HEK293 (cell line): ENCODE measurements at regions not wholly inside any gene's neighbourhood (a gene's known extent, or its start where the extent isn't known, plus 50 kb on each side); places are given as distances from the start of the nearest gene placed in this dataset.

Experiments
- CTCF ChIA-PET: fragments of 350-600 bp; formaldehyde crosslinking; extraction: SDS; loops from one replicate; lab custom pipeline; 2021; ENCODE audit warnings: antibody characterized with exemption; lab: Yijun Ruan, JAX
- POLR2A ChIA-PET: fragments of 300-600 bp; formaldehyde crosslinking; extraction: SDS; loops from one replicate; lab custom pipeline; 2020; ENCODE audit warnings: antibody characterized with exemption, inconsistent platforms; lab: Yijun Ruan, JAX
- H3K27ac ChIP-seq: fragments of 200-500 bp; sonication (Bioruptor generic); 2 replicates; pipeline ENCODE4 v1.5.1; 2014; ENCODE audit warnings: low read depth, low read length, control low read depth, inconsistent platforms; ENCODE audit errors: extremely low read depth
- H3K36me3 ChIP-seq, 2 experiments: fragments of 200-500 bp in 1 of 2; sonication (Bioruptor generic) in 1 of 2; 1 replicate in 1 of 2; 2 replicates in 1 of 2; pipeline ENCODE4 v1.5.1; 2014 to 2017; ENCODE audit warnings: inconsistent platforms in 2 of 2, low read length in 2 of 2; ENCODE audit not compliant: control insufficient read depth in 2 of 2, insufficient read depth in 1 of 2
- H3K4me1 ChIP-seq: fragments of 200-500 bp; sonication (Bioruptor generic); 2 replicates; pipeline ENCODE4 v1.5.1; 2014; ENCODE audit warnings: mild to moderate bottlenecking, low read length, inconsistent platforms; ENCODE audit not compliant: control insufficient read depth, insufficient read depth
- H3K4me3 ChIP-seq: 2 replicates; pipeline ENCODE4 v1.5.1; 2011; ENCODE audit warnings: low read depth, mild to moderate bottlenecking, control low read depth, low read length, moderate library complexity
- H3K9me3 ChIP-seq: fragments of 200-500 bp; sonication (Bioruptor generic); 2 replicates; pipeline ENCODE4 v1.5.1; 2014; ENCODE audit warnings: low read depth, low read length, inconsistent platforms; ENCODE audit not compliant: control insufficient read depth, insufficient read depth
- BCL11B ChIP-seq: fragments of 450-650 bp; formaldehyde crosslinking; IDR thresholded peaks from 2 replicates; pipeline ENCODE4 v1.5.1; 2016; ENCODE audit warnings: low read depth, missing biosample characterization, missing genetic modification characterization
- EGR2 ChIP-seq: fragments of 450-650 bp; formaldehyde crosslinking; IDR thresholded peaks from 2 replicates; pipeline ENCODE4 v1.5.1; 2016; ENCODE audit warnings: low read depth, missing biosample characterization, missing genetic modification characterization
- GLIS2 ChIP-seq: fragments of 450-650 bp; formaldehyde crosslinking; IDR thresholded peaks from 2 replicates; pipeline ENCODE4 v1.5.1; 2016; ENCODE audit warnings: missing biosample characterization, missing genetic modification characterization
- HIC1 ChIP-seq: fragments of 450-650 bp; formaldehyde crosslinking; IDR thresholded peaks from 2 replicates; pipeline ENCODE4 v1.5.1; 2016; ENCODE audit warnings: missing biosample characterization, missing genetic modification characterization
- RBAK ChIP-seq: fragments of 450-650 bp; formaldehyde crosslinking; IDR thresholded peaks from 2 replicates; pipeline ENCODE4 v1.5.1; 2016; ENCODE audit warnings: missing biosample characterization, missing genetic modification characterization
- ZBTB21 ChIP-seq: fragments of 450-650 bp; formaldehyde crosslinking; IDR thresholded peaks from 2 replicates; pipeline ENCODE4 v1.5.1; 2017; ENCODE audit warnings: missing biosample characterization, missing genetic modification characterization
- ZBTB8A ChIP-seq: fragments of 450-650 bp; formaldehyde crosslinking; IDR thresholded peaks from 2 replicates; pipeline ENCODE4 v1.5.1; 2016; ENCODE audit warnings: missing biosample characterization, missing genetic modification characterization
- ZFHX2 ChIP-seq: fragments of 450-650 bp; formaldehyde crosslinking; conservative IDR thresholded peaks from 2 replicates; pipeline ENCODE4 v1.5.1; 2016; ENCODE audit warnings: missing biosample characterization, missing genetic modification characterization
- ZNF311 ChIP-seq: fragments of 450-650 bp; formaldehyde crosslinking; IDR thresholded peaks from 2 replicates; pipeline ENCODE4 v1.5.1; 2017; ENCODE audit warnings: missing biosample characterization, missing genetic modification characterization, borderline replicate concordance
- ZNF354C ChIP-seq: fragments of 450-650 bp; formaldehyde crosslinking; IDR thresholded peaks from 2 replicates; pipeline ENCODE4 v1.5.1; 2016; ENCODE audit warnings: missing biosample characterization, missing genetic modification characterization, low read depth, borderline replicate concordance
- ZNF629 ChIP-seq: fragments of 450-650 bp; formaldehyde crosslinking; IDR thresholded peaks from 2 replicates; pipeline ENCODE4 v1.5.1; 2017; ENCODE audit warnings: missing biosample characterization, missing genetic modification characterization
- ZNF664 ChIP-seq: fragments of 450-650 bp; formaldehyde crosslinking; IDR thresholded peaks from 2 replicates; pipeline ENCODE4 v1.5.1; 2016; ENCODE audit warnings: missing biosample characterization, missing genetic modification characterization
- ZNF768 ChIP-seq: fragments of 450-650 bp; formaldehyde crosslinking; IDR thresholded peaks from 2 replicates; pipeline ENCODE4 v1.5.1; 2018; ENCODE audit warnings: missing biosample characterization, mild to moderate bottlenecking, missing genetic modification characterization
- TF ChIP-seq, protein P1 (sequence below): fragments of 450-650 bp; formaldehyde crosslinking; IDR thresholded peaks from 2 replicates; pipeline ENCODE4 v1.5.1; 2016; ENCODE audit warnings: missing biosample characterization, missing genetic modification characterization
- TF ChIP-seq, protein P2 (sequence below): fragments of 450-650 bp; formaldehyde crosslinking; IDR thresholded peaks from 2 replicates; pipeline ENCODE4 v1.5.1; 2016; ENCODE audit warnings: missing biosample characterization, missing genetic modification characterization
- TF ChIP-seq, protein P3 (sequence below): fragments of 450-650 bp; formaldehyde crosslinking; IDR thresholded peaks from 2 replicates; pipeline ENCODE4 v1.5.1; 2017; ENCODE audit warnings: missing biosample characterization, missing genetic modification characterization
- TF ChIP-seq, protein P4 (sequence below): fragments of 450-650 bp; formaldehyde crosslinking; IDR thresholded peaks from 2 replicates; pipeline ENCODE4 v1.5.1; 2016; ENCODE audit warnings: missing biosample characterization, missing genetic modification characterization

GRCh38 chr1:25017436-25018109 is 87.5 kb upstream of the RUNX3 start:
- ChIA-PET CTCF (interaction anchor here (1.1 kb wide), 1 partner anchor 20 kb away, joined by 5 read pairs; no protein-coding TSS in a partner anchor), POLR2A (no interaction called here)
- Histone ChIP-seq H3K27ac (no peak overlapping the region), H3K4me3 (no peak overlapping the region), H3K9me3 (no peaks in the 10 kb centered on the region), H3K4me1 (no peaks in the 10 kb centered on the region; the same call in 1 of the 2 replicates), H3K36me3 (no peaks in the 10 kb centered on the region)
- TF ChIP-seq EGR2 (peak; percentile 60), BCL11B (tag by site-specific recombination) (no peak), ZFHX2 (peak; percentile 63), ZNF629 (tag by site-specific recombination) (peak; percentile 71), ZBTB8A (tag by site-specific recombination) (no peak), ZBTB21 (tag by site-specific recombination) (no peak), ZNF354C (tag by site-specific recombination) (no peak), ZNF311 (no peak), RBAK (no peak), HIC1 (tag by site-specific recombination) (no peak)
- TF ChIP-seq, protein P1, sequence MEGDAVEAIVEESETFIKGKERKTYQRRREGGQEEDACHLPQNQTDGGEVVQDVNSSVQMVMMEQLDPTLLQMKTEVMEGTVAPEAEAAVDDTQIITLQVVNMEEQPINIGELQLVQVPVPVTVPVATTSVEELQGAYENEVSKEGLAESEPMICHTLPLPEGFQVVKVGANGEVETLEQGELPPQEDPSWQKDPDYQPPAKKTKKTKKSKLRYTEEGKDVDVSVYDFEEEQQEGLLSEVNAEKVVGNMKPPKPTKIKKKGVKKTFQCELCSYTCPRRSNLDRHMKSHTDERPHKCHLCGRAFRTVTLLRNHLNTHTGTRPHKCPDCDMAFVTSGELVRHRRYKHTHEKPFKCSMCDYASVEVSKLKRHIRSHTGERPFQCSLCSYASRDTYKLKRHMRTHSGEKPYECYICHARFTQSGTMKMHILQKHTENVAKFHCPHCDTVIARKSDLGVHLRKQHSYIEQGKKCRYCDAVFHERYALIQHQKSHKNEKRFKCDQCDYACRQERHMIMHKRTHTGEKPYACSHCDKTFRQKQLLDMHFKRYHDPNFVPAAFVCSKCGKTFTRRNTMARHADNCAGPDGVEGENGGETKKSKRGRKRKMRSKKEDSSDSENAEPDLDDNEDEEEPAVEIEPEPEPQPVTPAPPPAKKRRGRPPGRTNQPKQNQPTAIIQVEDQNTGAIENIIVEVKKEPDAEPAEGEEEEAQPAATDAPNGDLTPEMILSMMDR (tag by site-specific recombination), result 0 out of 2 replicates have a peak, but pooled peaks have one; percentile 6
- TF ChIP-seq, protein P2, sequence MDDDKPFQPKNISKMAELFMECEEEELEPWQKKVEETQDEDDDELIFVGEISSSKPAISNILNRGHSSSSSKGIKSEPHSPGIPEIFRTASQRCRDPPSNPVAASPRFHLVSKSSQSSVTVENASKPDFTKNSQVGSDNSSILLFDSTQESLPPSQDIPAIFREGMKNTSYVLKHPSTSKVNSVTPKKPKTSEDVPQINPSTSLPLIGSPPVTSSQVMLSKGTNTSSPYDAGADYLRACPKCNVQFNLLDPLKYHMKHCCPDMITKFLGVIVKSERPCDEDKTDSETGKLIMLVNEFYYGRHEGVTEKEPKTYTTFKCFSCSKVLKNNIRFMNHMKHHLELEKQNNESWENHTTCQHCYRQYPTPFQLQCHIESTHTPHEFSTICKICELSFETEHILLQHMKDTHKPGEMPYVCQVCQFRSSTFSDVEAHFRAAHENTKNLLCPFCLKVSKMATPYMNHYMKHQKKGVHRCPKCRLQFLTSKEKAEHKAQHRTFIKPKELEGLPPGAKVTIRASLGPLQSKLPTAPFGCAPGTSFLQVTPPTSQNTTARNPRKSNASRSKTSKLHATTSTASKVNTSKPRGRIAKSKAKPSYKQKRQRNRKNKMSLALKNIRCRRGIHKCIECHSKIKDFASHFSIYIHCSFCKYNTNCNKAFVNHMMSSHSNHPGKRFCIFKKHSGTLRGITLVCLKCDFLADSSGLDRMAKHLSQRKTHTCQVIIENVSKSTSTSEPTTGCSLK, result no peak
- TF ChIP-seq, protein P3, sequence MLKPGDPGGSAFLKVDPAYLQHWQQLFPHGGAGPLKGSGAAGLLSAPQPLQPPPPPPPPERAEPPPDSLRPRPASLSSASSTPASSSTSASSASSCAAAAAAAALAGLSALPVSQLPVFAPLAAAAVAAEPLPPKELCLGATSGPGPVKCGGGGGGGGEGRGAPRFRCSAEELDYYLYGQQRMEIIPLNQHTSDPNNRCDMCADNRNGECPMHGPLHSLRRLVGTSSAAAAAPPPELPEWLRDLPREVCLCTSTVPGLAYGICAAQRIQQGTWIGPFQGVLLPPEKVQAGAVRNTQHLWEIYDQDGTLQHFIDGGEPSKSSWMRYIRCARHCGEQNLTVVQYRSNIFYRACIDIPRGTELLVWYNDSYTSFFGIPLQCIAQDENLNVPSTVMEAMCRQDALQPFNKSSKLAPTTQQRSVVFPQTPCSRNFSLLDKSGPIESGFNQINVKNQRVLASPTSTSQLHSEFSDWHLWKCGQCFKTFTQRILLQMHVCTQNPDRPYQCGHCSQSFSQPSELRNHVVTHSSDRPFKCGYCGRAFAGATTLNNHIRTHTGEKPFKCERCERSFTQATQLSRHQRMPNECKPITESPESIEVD (tag by site-specific recombination), result no peak

DNA sequence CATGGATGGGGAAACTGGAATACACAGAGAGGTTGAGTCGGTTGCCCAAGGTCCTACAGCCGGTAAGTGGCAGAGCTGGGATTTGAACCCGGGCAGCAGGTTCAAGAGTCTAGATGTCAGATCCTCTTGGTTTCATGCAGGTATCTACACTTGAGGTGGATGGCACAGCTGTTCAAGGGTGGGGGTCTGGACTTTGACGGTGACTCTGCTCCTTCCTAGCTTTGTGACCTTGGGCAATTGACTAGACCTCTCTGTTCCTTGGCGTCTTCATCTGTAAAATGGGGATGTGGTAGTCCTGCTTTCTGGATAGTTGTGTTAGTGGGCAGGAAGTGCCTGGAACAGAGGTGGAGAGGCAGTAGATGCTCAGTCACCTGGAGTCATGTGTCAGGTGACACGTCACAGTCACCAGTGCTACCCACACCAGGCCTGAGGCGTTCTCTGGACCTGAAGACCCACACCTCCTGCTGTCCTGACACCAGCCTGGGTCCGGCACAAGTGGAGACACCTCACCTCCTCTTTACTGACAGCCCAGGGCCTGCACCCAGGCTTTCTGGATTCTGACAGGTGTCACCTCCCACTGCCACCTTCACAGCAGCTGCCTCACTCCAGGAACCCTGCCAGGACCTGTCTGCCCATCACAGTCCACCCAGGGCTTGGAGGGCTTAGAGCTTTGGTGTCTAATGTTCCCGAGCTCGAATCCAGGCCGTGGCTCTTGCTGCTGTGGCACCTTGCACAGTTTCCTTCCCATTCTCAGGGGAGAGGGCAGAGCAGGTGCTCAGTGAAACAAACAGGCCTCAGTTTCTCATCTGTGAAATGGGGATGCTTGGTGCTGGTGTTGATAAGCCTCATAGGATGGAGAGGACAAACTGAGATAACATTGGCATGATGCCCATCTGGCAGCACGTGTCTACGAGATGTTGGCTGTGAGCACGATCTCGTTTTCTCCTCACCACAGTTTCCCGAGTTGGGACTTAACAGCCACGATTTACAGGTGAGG is 83.2 kb upstream of the RUNX3 start:
- TF ChIP-seq, protein P4, sequence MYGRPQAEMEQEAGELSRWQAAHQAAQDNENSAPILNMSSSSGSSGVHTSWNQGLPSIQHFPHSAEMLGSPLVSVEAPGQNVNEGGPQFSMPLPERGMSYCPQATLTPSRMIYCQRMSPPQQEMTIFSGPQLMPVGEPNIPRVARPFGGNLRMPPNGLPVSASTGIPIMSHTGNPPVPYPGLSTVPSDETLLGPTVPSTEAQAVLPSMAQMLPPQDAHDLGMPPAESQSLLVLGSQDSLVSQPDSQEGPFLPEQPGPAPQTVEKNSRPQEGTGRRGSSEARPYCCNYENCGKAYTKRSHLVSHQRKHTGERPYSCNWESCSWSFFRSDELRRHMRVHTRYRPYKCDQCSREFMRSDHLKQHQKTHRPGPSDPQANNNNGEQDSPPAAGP (tag by site-specific recombination), result no peak
- TF ChIP-seq ZNF664 (tag by site-specific recombination) (0 out of 2 replicates have a peak, but pooled peaks have one; percentile 43), ZNF768 (tag by site-specific recombination) (peak; percentile 73; the same call in 1 of the 2 replicates), GLIS2 (tag by site-specific recombination) (no peak)
- Histone ChIP-seq H3K27ac (no peak overlapping the region), H3K9me3 (no peaks in the 10 kb centered on the region), H3K4me3 (no peak overlapping the region), H3K4me1 (no peaks in the 10 kb centered on the region), H3K36me3 (no peaks in the 10 kb centered on the region)
- ChIA-PET POLR2A (no interaction called here), CTCF (no interaction called here)
